Umbilical cord (tissue), 1 donor: ENCODE measurements at regions not wholly inside any gene's neighbourhood (a gene's known extent, or its start where the extent isn't known, plus 50 kb on each side); places are given as distances from the start of the nearest gene placed in this dataset.
A peak's percentile ranks its signal among the peaks of the same experiment; 100 is the strongest.
"Not testable (repeated sequence)": the region's sequence is repeated elsewhere in the genome, so short reads cannot be mapped to it uniquely, and the experiment has no call there.

Experiments
- DNase-seq: peaks from one replicate; pipeline ENCODE4 v3.0.0-alpha.2; 2015; ENCODE audit warnings: low spot score

DNA sequence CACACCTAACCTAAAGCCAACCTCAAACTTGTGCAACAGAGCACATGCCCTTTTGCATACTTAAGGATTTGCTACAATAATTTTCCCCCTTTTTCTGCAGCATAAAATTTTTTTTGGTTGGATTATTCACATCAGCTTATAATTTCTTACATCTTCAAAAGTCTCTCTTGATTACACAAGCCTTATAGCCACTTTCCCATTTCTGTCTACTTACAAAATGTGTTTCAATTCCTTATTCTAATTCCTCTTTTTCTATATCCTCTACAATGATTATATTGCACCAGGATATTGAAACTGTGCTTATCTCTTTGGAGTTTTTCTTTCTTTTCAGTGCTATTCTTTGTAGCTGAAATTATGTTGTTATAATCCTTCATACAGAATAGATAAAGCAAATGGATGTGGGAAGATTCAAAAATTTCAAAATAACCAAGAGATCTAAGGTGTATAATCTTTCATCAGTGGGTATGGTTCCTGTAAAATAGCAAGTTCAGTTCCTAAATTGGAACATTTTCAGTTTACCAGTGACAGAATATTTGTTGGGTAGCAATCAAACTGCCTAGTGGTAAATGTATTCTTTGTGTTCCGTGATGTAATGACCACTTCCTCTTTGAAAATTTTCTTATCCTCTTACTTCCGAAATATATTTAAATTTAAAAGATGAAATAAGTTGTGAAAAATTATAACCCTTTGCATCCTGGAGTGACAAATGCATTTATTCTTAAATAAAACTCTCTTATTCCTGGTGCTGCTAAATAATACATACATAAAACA, 386.8 kb upstream of the CHD1 start:
- no peak for DNase-seq

GRCh38 chr5:99314721-99315120, 385.9 kb upstream of the CHD1 start:
- DNase-seq, result peak; percentile 81

DNA sequence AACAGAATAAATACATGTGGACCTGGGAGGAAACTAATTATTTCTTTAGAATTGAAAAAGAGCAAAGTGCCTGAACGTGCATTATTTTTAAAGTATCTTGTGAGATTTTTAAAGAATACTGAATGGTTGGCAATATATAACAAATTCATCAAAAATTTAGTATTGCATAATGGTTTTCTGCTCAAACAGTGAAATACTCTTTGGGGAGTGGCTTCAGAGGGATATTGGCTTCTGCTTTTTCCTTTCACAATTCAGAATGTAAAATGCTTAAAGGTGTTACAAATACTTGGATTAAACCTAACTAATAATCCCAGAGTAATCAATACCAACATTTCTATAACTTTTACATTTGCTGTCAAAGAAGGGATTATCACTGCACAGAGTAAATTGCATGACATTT, 379.3 kb upstream of the CHD1 start:
- no peak for DNase-seq

DNA sequence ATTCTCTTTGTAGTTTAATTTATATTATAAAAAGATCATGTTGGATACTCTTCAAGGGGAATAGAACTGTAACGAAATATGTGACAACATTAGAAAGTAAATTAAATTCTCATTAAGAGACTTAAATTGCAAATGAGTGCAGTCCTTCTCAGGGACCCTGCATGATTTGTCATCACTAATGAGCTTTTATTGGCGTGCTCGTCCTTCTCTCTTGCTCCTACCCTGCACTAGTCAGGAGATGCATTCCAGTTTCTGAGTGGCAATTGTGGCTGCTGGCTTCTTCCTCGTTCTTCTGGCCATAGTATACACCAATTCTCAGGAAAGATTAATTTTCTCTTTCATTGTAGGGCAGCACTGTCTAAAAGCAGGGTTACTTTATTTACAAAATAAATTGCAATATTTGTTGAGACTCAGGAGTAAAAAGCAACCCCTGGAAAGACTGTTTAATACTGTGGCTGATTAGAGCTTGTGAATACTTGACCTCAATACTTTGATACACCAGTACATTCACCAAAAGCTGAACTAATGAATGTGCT, 376.3 kb upstream of the CHD1 start:
- DNase-seq, result no peak

DNA sequence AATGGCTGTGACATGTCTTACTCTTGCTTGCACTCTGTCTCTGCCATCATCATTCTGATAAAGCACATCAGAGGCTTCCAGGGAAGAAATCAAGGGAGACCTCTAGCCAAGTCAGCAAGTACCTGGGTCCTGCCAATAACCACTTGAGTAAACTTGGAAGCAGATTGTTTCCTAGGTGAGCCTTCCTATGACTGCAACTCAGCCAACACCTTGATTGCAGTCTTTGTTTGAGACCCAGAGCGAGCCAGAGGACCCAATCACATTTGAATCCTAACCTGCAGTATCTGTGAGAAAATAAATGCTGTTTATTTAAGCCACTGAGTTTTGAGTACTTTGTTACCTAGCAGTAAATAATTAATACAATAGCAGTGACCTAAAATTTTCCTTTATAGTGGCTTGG, 356.8 kb upstream of the CHD1 start:
- no peak for DNase-seq

DNA sequence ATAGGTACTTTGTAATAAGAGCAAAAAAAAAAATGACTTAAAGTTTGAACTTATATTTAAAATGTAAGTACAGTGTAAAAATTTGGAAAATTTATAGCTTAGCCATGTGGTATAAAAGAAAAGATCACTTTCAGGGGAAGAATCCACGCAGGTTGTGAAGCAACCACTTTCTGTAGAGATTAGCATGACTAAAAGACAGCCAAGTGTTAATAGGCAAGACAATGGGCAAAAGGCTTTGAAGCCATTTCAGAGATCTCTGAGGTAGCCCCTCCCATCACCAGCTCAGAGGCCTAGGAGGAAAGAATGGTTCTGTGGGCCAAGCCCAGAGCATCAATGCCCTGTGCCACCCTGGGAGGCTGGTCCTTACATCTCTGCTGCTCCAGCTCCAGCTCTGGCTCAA, 346.3 kb upstream of the CHD1 start:
- no peak for DNase-seq

DNA sequence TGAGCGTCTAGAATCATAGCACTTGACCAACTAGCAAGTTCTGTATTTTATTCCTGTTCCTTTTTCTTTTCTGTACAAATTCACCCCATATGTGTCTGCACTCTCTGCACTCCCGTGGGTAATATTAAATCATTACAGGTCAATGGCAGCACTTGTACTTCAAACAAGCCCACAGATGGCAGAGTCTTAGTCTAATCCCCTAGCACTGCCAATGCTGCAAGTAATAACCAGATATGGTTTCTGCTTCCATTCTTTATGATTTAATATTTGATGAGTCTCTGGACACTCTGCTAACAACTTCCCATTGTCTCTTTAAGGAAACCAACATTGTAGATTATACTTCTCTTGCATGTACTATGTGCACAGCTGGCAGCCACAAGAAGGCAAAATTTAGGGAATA, 343.8 kb upstream of the CHD1 start:
- DNase-seq, result no peak

GRCh38 chr5:99258819-99259218, 330.0 kb upstream of the CHD1 start:
- DNase-seq, result no peak

DNA sequence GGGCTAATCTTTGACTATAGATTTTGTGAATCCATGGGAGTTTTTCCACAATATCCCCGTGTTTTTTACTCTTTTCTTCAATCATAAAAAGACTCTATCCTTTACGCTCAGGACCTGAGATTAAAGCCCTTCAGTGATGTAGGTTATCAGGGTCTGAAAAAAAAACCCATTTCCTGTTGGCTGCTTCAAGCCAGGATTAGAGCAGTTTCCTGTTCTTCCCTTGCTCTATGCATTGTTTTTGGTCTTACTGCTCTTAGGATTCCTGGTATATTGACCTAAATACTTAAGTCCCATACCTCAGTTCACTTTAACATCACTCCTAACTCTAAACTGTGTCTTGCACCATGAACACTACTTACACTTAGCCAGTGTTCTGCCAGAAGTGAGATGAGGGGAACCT, 319.3 kb upstream of the CHD1 start:
- no peak for DNase-seq

GRCh38 chr5:99247346-99247745, 318.5 kb upstream of the CHD1 start:
- DNase-seq, result no peak

- DNase-seq, result no peak
Observed at GRCh38 chr5:99243111-99243510, 314.3 kb upstream of the CHD1 start.

GRCh38 chr5:99239826-99240360, 311.1 kb upstream of the CHD1 start:
- DNase-seq, result no peak

DNA sequence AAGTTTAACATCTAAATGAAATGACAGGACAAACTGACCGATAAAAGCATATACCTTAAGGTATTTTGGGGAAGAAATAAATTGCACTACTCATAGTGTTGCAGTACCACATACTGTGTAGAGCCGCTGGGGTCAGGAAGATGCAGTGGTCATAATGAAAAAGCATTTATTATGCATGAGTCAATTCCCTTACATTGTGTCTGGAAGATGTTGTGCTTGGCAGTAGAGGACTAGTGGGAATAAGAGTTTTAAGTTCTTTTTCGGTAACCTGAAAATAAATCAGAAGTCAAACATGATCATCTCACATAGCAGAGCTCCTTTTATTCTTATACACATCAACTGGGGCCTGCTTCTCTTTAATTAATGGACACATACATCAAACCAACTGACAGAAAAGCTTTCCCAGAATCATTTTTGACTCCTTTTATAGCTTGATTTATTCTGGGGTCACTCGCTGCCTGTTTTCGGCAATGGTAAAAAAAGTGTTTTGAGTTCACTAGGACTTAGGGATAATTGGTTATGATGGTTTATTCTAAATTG, 262.5 kb upstream of the CHD1 start:
- peak; percentile 75 for DNase-seq

- DNase-seq, result peak; percentile 1
Observed at GRCh38 chr5:99187611-99188010, 258.8 kb upstream of the CHD1 start.

DNA sequence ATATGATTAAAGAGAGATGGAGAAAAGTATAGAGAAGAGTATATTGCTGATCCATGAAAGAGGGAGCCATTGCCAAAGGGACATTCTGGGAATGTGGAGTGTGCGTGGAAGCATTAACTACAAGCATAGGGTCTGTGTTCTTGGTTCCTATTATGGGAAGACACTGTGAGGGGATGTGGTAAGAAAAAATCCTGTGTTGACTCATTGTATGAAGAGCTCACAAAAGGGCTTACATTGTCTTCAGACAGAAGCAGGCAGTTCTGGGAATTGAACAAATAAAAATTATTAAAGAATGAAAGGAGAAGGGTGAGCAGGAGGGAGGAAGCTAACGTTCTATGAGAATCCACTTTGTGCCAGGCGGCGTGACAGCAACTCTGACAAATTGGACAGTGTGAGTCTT, 250.4 kb upstream of the CHD1 start:
- no peak for DNase-seq

DNA sequence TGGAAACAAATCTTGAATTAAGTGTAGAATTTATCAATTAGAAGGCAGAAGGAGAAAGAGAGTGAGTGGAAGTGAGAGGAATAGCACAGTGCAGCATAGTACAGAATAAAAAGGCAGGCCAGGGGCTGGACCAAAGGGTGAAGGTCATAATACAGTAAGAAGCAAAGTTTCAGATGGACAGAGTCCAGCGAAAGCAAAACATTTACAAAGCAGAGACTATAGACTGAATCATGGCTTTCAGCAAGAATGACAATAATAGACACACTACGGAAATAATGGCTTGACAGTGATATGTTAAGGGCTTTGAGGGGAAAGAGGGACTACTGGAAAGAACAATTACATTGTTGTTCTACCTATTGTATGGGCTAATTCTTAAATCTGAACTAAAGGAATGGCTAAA, 249.0 kb upstream of the CHD1 start:
- no peak for DNase-seq

- DNase-seq, result no peak
Observed at GRCh38 chr5:99176186-99176585, 247.4 kb upstream of the CHD1 start.

GRCh38 chr5:99169309-99169708, 240.5 kb upstream of the CHD1 start:
- peak; percentile 7 for DNase-seq

- not testable (repeated sequence) for DNase-seq
Observed at GRCh38 chr5:99161538-99161937, 232.7 kb upstream of the CHD1 start.

- no peak for DNase-seq
Observed at GRCh38 chr5:99156688-99157087, 227.9 kb upstream of the CHD1 start.

GRCh38 chr5:99143283-99143795, 214.5 kb upstream of the CHD1 start:
- not testable (repeated sequence) for DNase-seq

GRCh38 chr5:99141534-99142128, 212.8 kb upstream of the CHD1 start:
- no peak for DNase-seq

- no peak for DNase-seq
Observed at GRCh38 chr5:99138911-99139310, 210.1 kb upstream of the CHD1 start.
